ENCODE measurements at regions not wholly inside any gene's neighbourhood (a gene's known extent, or its start where the extent isn't known, plus 50 kb on each side); places are given as distances from the start of the nearest gene placed in this dataset.

DNA sequence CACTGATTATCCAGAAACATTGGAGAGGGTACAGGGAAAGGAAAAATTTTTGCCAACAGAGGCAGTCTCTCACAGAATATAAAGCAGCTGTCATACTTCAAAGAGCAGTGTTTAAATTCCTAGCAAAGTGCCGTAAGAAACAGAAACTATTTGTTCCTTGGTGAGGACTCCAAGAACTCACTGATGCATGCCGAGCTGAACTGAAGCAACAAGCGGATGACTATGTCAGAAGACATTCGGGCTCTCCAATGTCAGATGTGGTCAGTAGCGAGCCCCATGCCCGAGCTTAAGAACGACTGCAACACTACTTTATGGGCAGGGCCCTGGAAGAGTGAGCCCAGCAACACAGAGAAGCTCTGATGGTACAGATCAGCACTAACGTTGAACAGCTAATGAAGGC, 54.7 kb downstream of the OR2B6 start:
- Histone ChIP-seq H3K79me2 (ENCODE audit: insufficient read depth, low read length) (no peaks in the 10 kb centered on the region), H3K9me3 (ENCODE audit: low read length) (no peaks in the 10 kb centered on the region), H3K4me3 (replicated peaks in 1 of 3; ENCODE audit: insufficient read depth in 1 of 3, low read depth in 2 of 3, low read length in 3 of 3) (no peak overlapping the region), H4K20me1 (ENCODE audit: insufficient read depth, low read length) (no peaks in the 10 kb centered on the region), H3K27ac (ENCODE audit: extremely low read length, insufficient read depth, low read length) (no peak overlapping the region), H3K36me3 (replicated peaks in 1 of 2; ENCODE audit: control insufficient read depth in 1 of 2, insufficient read depth in 2 of 2, low read length in 2 of 2) (no peaks in the 10 kb centered on the region), H3K9ac (ENCODE audit: insufficient read depth, low read depth, low read length) (no peak overlapping the region), H3K4me2 (ENCODE audit: low read depth, low read length) (no peak overlapping the region), H3K4me1 (ENCODE audit: insufficient read depth, low read length) (no peaks in the 10 kb centered on the region), H2AFZ (ENCODE audit: low read length) (no peak overlapping the region), H3K27me3 (ENCODE audit: control insufficient read depth in 1 of 2, insufficient read depth in 2 of 2, low read length in 2 of 2) (peaks cover 0 to 2% of the 10 kb centered on the region in 2 experiments; a peak in 1 of 5 replicates)
- FAIRE-seq (no peak), ATAC-seq (no peak), DNase-seq (ENCODE audit: low spot score) (no peak)
- BruUV-seq (replicated peaks), result no TSS peak
- ChIA-PET POLR2A (no interaction called here), CTCF (ENCODE audit: low intra/inter-chr PET ratio, low total read pairs) (no interaction called here)
- TF ChIP-seq AKAP8 (CRISPR knock-in tag; IDR thresholded peaks at IDR 0.05), result no peak
- TF ChIP-seq ZNF891 (CRISPR knock-in tag; IDR thresholded peaks at IDR 0.05), result no peak
- no peak for TF ChIP-seq ZNF296 (CRISPR knock-in tag; conservative IDR thresholded peaks at IDR 0.05)
- TF ChIP-seq, protein P1, sequence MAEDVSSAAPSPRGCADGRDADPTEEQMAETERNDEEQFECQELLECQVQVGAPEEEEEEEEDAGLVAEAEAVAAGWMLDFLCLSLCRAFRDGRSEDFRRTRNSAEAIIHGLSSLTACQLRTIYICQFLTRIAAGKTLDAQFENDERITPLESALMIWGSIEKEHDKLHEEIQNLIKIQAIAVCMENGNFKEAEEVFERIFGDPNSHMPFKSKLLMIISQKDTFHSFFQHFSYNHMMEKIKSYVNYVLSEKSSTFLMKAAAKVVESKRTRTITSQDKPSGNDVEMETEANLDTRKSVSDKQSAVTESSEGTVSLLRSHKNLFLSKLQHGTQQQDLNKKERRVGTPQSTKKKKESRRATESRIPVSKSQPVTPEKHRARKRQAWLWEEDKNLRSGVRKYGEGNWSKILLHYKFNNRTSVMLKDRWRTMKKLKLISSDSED (CRISPR knock-in tag; IDR thresholded peaks at IDR 0.05), result no peak
- no peak for TF ChIP-seq FOXC1 (CRISPR knock-in tag; IDR thresholded peaks at IDR 0.05; ENCODE audit: borderline replicate concordance)
- no peak for TF ChIP-seq ZNF329 (CRISPR knock-in tag; IDR thresholded peaks at IDR 0.05; ENCODE audit: low read depth)
- TF ChIP-seq KDM4B (CRISPR knock-in tag; IDR thresholded peaks at IDR 0.05), result no peak
- no peak for TF ChIP-seq ZNF644 (CRISPR knock-in tag; IDR thresholded peaks at IDR 0.05; ENCODE audit: low read depth)
- TF ChIP-seq SNAI1 (CRISPR knock-in tag; IDR thresholded peaks at IDR 0.05; ENCODE audit: borderline replicate concordance), result no peak
- no peak for TF ChIP-seq RORA (CRISPR knock-in tag; IDR thresholded peaks at IDR 0.05)
- no peak for TF ChIP-seq SP140L (CRISPR knock-in tag; IDR thresholded peaks at IDR 0.05; ENCODE audit: borderline replicate concordance)
- no peak for TF ChIP-seq ARNT (IDR thresholded peaks at IDR 0.05)
- TF ChIP-seq, protein P2, sequence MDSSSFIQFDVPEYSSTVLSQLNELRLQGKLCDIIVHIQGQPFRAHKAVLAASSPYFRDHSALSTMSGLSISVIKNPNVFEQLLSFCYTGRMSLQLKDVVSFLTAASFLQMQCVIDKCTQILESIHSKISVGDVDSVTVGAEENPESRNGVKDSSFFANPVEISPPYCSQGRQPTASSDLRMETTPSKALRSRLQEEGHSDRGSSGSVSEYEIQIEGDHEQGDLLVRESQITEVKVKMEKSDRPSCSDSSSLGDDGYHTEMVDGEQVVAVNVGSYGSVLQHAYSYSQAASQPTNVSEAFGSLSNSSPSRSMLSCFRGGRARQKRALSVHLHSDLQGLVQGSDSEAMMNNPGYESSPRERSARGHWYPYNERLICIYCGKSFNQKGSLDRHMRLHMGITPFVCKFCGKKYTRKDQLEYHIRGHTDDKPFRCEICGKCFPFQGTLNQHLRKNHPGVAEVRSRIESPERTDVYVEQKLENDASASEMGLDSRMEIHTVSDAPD (CRISPR knock-in tag; IDR thresholded peaks at IDR 0.05), result no peak
- 6% methylated on average over 8 of the region's 8 CpGs for WGBS (ENCODE audit: low lambda C conversion rate)
- intact Hi-C loops (cut with micrococcal nuclease; ENCODE audit: unreplicated experiment), result no loop called here
- in situ Hi-C loops (cut with HindIII; ENCODE audit: extremely low pct_ligation_motif_present, low pct_unique_long_range_greater_than_20kb), result no loop called here
